ENCODE measurements at regions not wholly inside any gene's neighbourhood (a gene's known extent, or its start where the extent isn't known, plus 50 kb on each side); places are given as distances from the start of the nearest gene placed in this dataset.
A peak's percentile ranks its signal among the peaks of the same experiment; 100 is the strongest.
"Not testable (repeated sequence)": the region's sequence is repeated elsewhere in the genome, so short reads cannot be mapped to it uniquely, and the experiment has no call there.

DNA sequence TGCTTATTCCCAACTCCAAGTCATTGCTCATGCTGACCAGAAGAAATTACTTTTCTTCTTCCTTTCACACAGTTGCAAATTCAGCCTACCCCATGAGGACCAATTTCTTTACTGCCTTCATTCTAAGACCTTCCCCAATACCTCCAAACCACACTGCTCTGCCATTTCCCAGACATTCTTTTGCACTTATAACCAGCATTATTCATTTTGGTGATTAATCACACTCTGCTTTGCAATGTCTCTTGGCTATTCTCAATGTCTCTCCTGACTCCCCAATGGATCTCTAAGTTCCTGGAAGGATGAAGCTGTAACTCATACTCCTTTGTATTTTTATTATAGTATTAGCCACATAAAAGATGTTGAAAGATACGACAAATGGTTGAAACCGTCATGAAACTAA, 105.7 kb upstream of the RANBP3L start:
- no peak overlapping the region for H3K4me3 ChIP-seq (ENCODE audit: low read depth, low read length)
- no peak for DNase-seq (ENCODE audit: low read depth)
- TF ChIP-seq, protein P1, sequence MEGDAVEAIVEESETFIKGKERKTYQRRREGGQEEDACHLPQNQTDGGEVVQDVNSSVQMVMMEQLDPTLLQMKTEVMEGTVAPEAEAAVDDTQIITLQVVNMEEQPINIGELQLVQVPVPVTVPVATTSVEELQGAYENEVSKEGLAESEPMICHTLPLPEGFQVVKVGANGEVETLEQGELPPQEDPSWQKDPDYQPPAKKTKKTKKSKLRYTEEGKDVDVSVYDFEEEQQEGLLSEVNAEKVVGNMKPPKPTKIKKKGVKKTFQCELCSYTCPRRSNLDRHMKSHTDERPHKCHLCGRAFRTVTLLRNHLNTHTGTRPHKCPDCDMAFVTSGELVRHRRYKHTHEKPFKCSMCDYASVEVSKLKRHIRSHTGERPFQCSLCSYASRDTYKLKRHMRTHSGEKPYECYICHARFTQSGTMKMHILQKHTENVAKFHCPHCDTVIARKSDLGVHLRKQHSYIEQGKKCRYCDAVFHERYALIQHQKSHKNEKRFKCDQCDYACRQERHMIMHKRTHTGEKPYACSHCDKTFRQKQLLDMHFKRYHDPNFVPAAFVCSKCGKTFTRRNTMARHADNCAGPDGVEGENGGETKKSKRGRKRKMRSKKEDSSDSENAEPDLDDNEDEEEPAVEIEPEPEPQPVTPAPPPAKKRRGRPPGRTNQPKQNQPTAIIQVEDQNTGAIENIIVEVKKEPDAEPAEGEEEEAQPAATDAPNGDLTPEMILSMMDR (conservative IDR thresholded peaks at IDR 0.05; ENCODE audit: low read depth, low read length): no peak

DNA sequence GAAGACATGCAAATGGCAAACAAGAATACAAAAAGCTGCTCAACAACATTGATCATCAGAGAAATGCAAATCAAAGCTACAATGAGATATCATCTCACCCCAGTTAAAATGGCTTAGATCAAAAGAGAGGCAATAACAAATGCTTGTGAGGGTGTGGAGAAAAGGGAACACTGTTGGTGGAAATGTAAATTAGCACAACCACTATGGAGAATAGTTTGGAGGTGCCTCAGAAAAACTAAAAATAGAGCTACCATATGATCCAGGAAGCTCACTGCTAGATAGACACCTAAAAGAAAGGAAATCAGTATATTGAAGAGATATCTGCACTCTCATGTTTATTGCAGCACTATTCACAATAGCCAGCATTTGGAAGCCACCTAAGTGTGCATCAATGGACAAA, 108.0 kb upstream of the RANBP3L start:
- not testable (repeated sequence) for DNase-seq (ENCODE audit: low read depth); H3K4me3 ChIP-seq (ENCODE audit: low read depth, low read length)

DNA sequence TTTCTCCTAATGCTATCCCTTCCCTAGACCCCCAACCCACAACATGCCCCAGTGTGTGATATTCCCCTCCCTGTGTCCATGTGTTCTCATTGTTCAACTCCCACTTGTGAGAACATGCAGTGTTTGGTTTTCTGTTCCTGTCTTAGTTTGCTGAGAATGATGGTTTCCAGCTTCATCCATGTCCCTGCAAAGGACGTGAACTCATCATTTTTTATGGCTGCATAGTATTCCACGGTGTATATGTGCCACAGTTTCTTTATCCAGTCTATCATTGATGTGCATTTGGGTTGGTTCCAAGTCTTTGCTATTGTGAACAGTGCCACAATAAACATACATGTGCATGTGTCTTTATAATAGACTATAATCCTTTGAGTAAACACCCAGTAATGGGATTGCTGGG, 109.0 kb upstream of the RANBP3L start:
- not testable (repeated sequence) for H3K4me3 ChIP-seq (ENCODE audit: low read depth, low read length); DNase-seq (ENCODE audit: low read depth)

DNA sequence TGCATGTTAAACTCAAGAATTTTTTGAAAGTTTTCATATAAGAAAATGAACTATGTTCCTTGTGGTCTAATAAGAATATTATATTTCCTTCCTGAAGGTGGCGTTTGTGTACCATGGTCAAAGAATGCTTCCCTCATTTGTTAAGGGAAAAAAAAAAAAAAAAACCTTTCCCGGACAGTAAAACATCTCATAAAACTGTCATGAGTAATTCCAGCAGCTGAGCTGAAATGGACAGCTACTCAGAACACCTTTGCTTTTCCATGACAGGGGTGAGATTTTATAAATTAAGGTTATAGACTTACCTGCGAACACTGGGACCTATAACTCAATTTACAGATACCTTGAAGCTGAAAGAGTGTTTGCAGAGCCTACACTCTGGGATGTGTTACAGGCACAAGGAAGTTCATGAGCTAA, 113.2 kb upstream of the RANBP3L start:
- TF ChIP-seq, protein P1 (conservative IDR thresholded peaks at IDR 0.05; ENCODE audit: low read depth, low read length): peak; percentile 45
- DNase-seq (ENCODE audit: low read depth): peak; percentile 81
- no peak overlapping the region for H3K4me3 ChIP-seq (ENCODE audit: low read depth, low read length)

DNA sequence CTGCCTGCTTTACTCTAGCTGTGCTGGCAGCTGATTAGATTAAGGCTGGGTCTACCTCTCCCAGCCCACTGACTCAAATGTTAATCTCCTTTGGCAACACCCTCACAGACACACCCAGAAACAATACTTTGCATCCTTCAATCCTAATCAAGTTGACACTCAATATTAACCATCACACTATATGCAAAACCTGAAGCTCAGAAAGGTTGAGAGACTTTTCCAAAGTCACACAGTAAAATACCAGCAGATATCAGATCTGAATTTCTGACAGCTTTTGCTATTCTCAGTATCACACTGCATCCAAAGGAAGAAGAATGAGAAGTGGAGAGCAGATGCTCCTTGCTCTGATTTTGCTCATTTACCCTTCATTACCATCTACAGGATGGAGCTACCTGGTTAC, 114.9 kb upstream of the RANBP3L start:
- no peak for DNase-seq (ENCODE audit: low read depth)
- no peak overlapping the region for H3K4me3 ChIP-seq (ENCODE audit: low read depth, low read length)
- TF ChIP-seq, protein P1 (conservative IDR thresholded peaks at IDR 0.05; ENCODE audit: low read depth, low read length): no peak

DNA sequence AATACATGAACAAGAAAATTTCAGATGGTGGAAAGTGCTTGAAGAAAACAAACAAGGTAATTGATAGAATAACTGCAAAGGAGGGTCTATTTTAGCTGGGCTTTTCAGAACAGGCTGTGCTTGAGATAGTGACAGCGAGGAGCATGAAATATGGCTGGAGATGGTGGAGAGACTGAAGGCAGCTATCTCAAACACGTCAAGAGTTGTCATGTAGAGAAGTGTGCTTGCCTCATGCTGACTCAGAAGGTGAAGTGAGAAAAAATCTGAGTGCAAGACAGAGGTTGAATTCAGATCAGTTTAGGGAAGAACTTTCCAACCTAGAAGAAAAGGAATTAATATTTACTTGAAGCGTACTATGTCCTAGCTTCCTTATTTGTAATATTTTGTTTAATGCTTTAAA, 115.5 kb upstream of the RANBP3L start:
- no peak overlapping the region for H3K4me3 ChIP-seq (ENCODE audit: low read depth, low read length)
- TF ChIP-seq, protein P1 (conservative IDR thresholded peaks at IDR 0.05; ENCODE audit: low read depth, low read length): no peak
- DNase-seq (ENCODE audit: low read depth): no peak

DNA sequence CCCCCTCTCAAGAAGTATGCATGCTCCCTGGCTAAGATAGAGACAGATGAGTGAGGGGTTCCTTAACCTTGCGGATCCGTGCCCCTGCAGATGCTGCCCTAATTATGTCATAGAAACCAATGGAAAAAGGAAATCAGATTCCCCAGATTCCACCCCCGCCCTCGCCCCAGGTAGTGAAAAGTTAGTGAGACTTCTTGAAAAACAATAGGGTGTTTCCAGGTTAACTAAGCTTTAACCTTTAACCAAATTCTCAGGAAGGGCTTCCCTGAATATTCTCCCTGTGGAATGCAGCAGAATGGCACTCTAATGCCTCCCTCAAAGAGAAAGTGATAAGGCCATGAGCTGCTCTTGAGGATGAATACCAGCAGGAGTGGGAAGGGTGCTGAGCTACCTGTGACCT, 116.0 kb upstream of the RANBP3L start:
- TF ChIP-seq, protein P1 (conservative IDR thresholded peaks at IDR 0.05; ENCODE audit: low read depth, low read length): no peak
- DNase-seq (ENCODE audit: low read depth): no peak

DNA sequence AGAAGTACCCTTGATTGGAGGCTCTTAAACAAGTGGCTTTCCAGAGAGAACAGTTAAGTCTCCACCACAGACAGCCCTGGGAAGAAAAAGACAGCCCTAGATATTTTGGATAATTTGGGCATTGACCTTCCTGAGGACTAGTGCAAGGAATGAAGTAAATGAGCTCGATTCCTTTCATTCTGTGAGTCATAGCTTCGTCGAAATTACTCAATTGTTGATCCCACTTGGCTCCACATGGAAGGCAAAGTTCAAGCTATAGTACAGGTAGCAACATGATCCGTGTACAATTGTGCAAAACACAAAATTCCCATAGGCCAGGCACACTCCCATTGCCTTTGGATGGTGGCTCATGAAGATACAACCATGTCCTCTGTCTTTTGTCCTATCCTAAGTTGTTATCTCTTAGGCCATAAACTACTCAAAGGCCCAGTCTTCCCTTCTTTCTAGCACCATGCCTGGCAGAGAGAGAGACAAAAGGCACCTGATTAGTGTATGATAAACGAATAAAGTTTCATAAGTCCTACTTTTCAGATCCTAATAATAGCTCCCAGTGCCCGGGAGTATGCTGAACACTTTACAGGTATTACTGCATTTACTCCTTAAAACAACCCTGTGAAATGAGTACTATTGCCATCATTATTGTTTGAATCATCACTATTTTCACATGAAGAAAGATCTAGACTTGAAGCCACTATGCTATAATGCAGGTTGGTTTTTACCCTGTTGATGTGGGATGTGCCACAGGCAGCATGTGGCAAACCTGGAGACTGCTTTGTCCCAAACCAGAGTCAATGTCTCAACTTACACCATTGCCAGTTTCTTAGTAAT, 116.7 kb upstream of the RANBP3L start:
- no peak for DNase-seq (ENCODE audit: low read depth)
- TF ChIP-seq, protein P1 (conservative IDR thresholded peaks at IDR 0.05; ENCODE audit: low read depth, low read length): no peak
- H3K4me3 ChIP-seq (ENCODE audit: low read depth, low read length): no peak overlapping the region

More for the DNA sequence above, 116.0 kb upstream of the RANBP3L start:
- no peak overlapping the region for H3K4me3 ChIP-seq (ENCODE audit: low read depth, low read length)
